ENCODE measurements at regions not wholly inside any gene's neighbourhood (a gene's known extent, or its start where the extent isn't known, plus 50 kb on each side); places are given as distances from the start of the nearest gene placed in this dataset.

DNA sequence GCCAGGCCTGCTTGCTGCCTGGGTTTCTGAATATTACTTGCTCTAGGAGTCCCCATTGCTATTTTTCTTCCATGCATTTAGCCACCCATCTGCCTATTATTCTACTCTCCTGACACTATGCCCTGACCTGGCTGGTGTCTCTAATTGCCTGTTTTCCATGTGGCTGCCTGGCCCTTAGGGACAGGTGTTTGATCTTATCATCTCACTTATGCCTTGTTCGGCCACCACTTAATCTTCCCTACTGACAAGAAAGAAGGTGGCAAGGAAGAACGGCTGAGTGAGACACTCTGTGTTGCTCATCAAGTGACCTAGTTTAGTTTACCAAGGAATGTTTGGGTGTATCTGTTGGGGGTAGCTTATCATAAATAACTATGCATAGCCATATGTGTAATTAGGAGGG, 50.4 kb upstream of the RAPH1 start:
- TF ChIP-seq CTCF (IDR thresholded peaks at IDR 0.05), result no peak
- TF ChIP-seq POLR2A (IDR thresholded peaks at IDR 0.05), result no peak
- TF ChIP-seq EP300 (IDR thresholded peaks at IDR 0.05), result no peak
- no peak for TF ChIP-seq POLR2AphosphoS5 (IDR thresholded peaks at IDR 0.05)
